SU-DHL-6 (cell line): ENCODE measurements at regions not wholly inside any gene's neighbourhood (a gene's known extent, or its start where the extent isn't known, plus 50 kb on each side); places are given as distances from the start of the nearest gene placed in this dataset.

Experiments
- EZH2phosphoT487 ChIP-seq: fragments of 200-600 bp; sonication (generic), shearing (Covaris generic); conservative IDR thresholded peaks from 2 replicates; pipeline ENCODE4 v1.6.1; 2018; ENCODE audit warnings: mild to moderate bottlenecking, antibody characterized with exemption, low read length, moderate library complexity, mixed read lengths
- TF ChIP-seq, protein P1 (sequence below): fragments of 200-600 bp; sonication (generic); IDR thresholded peaks from one replicate; pipeline ENCODE4 v1.5.1; 2017; ENCODE audit warnings: antibody characterized with exemption, mild to moderate bottlenecking, low read length, moderate library complexity; ENCODE audit not compliant: insufficient read depth, poor library complexity, severe bottlenecking

DNA sequence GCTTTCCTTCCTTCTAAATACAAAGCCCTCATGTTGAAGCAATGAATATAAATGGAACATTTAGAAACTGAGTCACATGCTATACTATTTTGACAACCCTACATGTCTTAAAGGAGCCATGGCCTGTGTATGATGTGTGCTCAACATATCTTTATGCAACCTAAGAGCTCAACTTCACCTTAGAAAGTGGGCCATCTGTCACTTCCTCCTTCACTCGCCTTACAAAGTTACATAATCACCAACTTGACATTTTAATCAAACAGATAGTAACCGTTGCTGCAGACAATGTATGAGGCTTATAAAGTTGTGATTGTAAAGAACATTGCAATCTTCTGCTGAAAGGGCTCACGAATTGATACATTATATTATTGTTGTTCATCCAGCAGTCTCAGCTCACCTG is 163.6 kb downstream of the SERPINI1 start:
- TF ChIP-seq, protein P1, sequence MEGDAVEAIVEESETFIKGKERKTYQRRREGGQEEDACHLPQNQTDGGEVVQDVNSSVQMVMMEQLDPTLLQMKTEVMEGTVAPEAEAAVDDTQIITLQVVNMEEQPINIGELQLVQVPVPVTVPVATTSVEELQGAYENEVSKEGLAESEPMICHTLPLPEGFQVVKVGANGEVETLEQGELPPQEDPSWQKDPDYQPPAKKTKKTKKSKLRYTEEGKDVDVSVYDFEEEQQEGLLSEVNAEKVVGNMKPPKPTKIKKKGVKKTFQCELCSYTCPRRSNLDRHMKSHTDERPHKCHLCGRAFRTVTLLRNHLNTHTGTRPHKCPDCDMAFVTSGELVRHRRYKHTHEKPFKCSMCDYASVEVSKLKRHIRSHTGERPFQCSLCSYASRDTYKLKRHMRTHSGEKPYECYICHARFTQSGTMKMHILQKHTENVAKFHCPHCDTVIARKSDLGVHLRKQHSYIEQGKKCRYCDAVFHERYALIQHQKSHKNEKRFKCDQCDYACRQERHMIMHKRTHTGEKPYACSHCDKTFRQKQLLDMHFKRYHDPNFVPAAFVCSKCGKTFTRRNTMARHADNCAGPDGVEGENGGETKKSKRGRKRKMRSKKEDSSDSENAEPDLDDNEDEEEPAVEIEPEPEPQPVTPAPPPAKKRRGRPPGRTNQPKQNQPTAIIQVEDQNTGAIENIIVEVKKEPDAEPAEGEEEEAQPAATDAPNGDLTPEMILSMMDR = no peak
- no peak for TF ChIP-seq EZH2phosphoT487
